OCI-LY1 (cell line): ENCODE measurements at regions not wholly inside any gene's neighbourhood (a gene's known extent, or its start where the extent isn't known, plus 50 kb on each side); places are given as distances from the start of the nearest gene placed in this dataset.
"Not testable (repeated sequence)": the region's sequence is repeated elsewhere in the genome, so short reads cannot be mapped to it uniquely, and the experiment has no call there.

ENCODE experiments used
- EZH2 ChIP-seq: fragments of 200-600 bp; sonication (generic), shearing (Covaris generic); IDR thresholded peaks from 2 replicates; pipeline ENCODE4 v1.8.0; 2017; ENCODE audit warnings: borderline replicate concordance, mixed run types, mild to moderate bottlenecking, antibody characterized with exemption, low read length, moderate library complexity, mixed read lengths
- TF ChIP-seq, protein P1 (sequence below): fragments of 200-600 bp; sonication (generic), shearing (Covaris generic); IDR thresholded peaks from 2 replicates; pipeline ENCODE4 v1.5.1; 2017; ENCODE audit warnings: mild to moderate bottlenecking, antibody characterized with exemption, low read length, moderate library complexity, mixed read lengths

DNA sequence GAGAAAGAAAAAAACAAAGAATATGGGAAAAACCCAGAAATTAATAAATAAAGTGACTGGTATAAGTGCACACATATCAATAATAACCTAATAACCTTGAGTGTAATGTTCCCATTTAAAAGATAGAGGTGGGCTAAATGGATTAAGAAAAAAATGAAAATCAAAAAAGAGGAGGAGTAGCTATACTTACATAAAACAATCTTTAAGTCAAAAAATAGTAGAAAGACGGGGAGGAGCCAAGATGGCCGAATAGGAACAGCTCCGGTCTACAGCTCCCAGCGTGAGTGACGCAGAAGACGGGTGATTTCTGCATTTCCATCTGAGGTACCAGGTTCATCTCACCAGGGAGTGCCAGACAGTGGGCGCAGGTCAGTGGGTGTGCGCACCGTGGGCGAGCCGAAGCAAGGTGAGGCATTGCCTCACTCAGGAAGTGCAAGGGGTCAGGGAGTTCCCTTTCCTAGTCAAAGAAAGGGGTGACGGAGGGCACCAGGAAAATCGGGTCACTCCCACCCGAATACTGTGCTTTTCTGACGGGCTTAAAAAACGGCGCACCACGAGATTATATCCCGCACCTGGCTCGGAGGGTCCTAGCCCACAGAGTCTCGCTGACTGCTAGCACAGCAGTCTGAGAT lies 279.0 kb downstream of the RPAP3 start:
- TF ChIP-seq, protein P1, sequence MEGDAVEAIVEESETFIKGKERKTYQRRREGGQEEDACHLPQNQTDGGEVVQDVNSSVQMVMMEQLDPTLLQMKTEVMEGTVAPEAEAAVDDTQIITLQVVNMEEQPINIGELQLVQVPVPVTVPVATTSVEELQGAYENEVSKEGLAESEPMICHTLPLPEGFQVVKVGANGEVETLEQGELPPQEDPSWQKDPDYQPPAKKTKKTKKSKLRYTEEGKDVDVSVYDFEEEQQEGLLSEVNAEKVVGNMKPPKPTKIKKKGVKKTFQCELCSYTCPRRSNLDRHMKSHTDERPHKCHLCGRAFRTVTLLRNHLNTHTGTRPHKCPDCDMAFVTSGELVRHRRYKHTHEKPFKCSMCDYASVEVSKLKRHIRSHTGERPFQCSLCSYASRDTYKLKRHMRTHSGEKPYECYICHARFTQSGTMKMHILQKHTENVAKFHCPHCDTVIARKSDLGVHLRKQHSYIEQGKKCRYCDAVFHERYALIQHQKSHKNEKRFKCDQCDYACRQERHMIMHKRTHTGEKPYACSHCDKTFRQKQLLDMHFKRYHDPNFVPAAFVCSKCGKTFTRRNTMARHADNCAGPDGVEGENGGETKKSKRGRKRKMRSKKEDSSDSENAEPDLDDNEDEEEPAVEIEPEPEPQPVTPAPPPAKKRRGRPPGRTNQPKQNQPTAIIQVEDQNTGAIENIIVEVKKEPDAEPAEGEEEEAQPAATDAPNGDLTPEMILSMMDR, result not testable (repeated sequence)
- not testable (repeated sequence) for TF ChIP-seq EZH2
